ENCODE measurements at regions not wholly inside any gene's neighbourhood (a gene's known extent, or its start where the extent isn't known, plus 50 kb on each side); places are given as distances from the start of the nearest gene placed in this dataset.

DNA sequence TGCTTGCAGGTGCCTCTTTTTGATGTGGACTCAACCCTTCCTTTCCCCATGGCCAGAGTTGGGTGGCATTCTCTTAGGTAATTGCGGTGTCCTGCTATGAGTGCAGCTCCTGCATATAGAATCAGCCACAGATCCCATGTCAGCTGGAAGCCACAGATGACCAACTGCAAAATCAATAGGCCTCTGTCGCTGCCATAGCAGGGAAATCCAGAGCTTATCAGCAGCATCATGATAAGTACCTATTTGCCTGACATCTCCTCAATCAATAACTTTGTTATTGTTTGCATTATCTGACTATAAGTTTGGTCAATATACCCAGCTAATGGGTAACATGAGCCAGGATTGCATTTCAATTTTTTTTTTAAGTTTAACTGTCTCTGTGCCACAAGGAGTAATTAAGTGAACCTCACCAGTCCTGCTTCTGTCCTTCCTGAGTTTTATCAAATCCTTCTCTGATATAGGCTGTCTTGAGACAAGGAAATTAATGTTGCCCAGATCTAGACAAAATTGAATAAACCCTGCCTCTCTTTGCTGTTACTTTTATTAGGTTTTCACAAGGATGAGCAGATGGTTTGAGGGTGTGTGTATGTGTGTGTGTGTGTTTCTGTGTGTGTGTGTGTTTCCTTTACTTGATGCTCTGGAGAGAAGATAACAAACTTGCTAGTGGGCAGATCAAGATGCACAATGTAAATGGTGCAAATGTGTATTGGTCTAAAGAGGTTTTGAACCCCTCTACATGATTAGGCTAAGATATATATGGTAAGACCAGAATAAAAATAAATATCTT, 59.6 kb upstream of the CREB1 start:
- no peak for DNase-seq (ENCODE audit: extremely low read depth in 1 of 4, low spot score in 3 of 4)
- no TSS peak for BruUV-seq (replicated peaks)
- CTCF ChIA-PET (ENCODE audit: low intra/inter-chr PET ratio), result no interaction called here
- intact Hi-C loops (cut with micrococcal nuclease) (loop anchor here (10.0 kb wide), 3 partner anchors 235 to 915 kb away; no protein-coding TSS in a partner anchor), in situ Hi-C loops (cut with MboI) (loop anchor here (5.0 to 25.0 kb wide), 4 partner anchors 143 to 908 kb away; no protein-coding TSS in a partner anchor)
- Histone ChIP-seq H3K27me3 (ENCODE audit: control insufficient read depth in 2 of 2, insufficient read depth in 2 of 2, low read length in 2 of 2) (no peaks in the 10 kb centered on the region), H3K4me1 (replicated peaks in 1 of 2; ENCODE audit: control insufficient read depth in 2 of 2, insufficient read depth in 2 of 2, low read length in 2 of 2) (no peaks in the 10 kb centered on the region; a peak in 2 of 5 replicates), H3K9ac (ENCODE audit: insufficient read depth in 1 of 2, low read depth in 2 of 2, low read length in 2 of 2) (no peak overlapping the region), H4K20me1 (replicated peaks; ENCODE audit: control insufficient read depth, insufficient read depth, low read length) (no peaks in the 10 kb centered on the region), H3K9me1 (ENCODE audit: control insufficient read depth, insufficient read depth, low read length) (no peaks in the 10 kb centered on the region), H3K36me3 (ENCODE audit: control insufficient read depth, insufficient read depth, low read length) (no peaks in the 10 kb centered on the region), H3K79me2 (ENCODE audit: control insufficient read depth, insufficient read depth, low read length) (no peaks in the 10 kb centered on the region), H3K27ac (ENCODE audit: extremely low read depth, low read depth, low read length) (no peak overlapping the region), H2AFZ (ENCODE audit: low read depth, low read length) (no peak overlapping the region), H3K4me3 (no peak overlapping the region), H3K9me3 (replicated peaks; ENCODE audit: control insufficient read depth, insufficient read depth, low read depth, low read length) (no peaks in the 10 kb centered on the region), H3K4me2 (ENCODE audit: insufficient read depth, low read length) (no peak overlapping the region)
- TF ChIP-seq LEF1 (IDR thresholded peaks at IDR 0.05) (no peak), PURB (CRISPR knock-in tag; IDR thresholded peaks at IDR 0.05; ENCODE audit: low read depth) (no peak), TGIF2 (CRISPR knock-in tag; IDR thresholded peaks at IDR 0.05) (no peak), CCAR2 (IDR thresholded peaks at IDR 0.05; ENCODE audit: low read depth, low read length) (no peak), TSC22D4 (tag; IDR thresholded peaks at IDR 0.05) (no peak), POLR3A (IDR thresholded peaks at IDR 0.05; ENCODE audit: borderline replicate concordance, extremely low read depth, insufficient read depth, insufficient read length) (no peak), NCOA6 (IDR thresholded peaks at IDR 0.05) (no peak), ZNF174 (CRISPR knock-in tag; IDR thresholded peaks at IDR 0.05) (no peak), PTRF (tag; IDR thresholded peaks at IDR 0.05) (no peak), NR2F6 (CRISPR knock-in tag; IDR thresholded peaks at IDR 0.05) (no peak), NR2C2 (CRISPR knock-in tag; IDR thresholded peaks at IDR 0.05) (no peak), NR2C2 (tag; IDR thresholded peaks at IDR 0.05) (no peak), SAP30 (IDR thresholded peaks at IDR 0.05; ENCODE audit: borderline replicate concordance, insufficient read depth, low read depth, low read length, poor library complexity, severe bottlenecking) (no peak), IFI16 (CRISPR knock-in tag; IDR thresholded peaks at IDR 0.05) (no peak)
- TF ChIP-seq, protein P1, sequence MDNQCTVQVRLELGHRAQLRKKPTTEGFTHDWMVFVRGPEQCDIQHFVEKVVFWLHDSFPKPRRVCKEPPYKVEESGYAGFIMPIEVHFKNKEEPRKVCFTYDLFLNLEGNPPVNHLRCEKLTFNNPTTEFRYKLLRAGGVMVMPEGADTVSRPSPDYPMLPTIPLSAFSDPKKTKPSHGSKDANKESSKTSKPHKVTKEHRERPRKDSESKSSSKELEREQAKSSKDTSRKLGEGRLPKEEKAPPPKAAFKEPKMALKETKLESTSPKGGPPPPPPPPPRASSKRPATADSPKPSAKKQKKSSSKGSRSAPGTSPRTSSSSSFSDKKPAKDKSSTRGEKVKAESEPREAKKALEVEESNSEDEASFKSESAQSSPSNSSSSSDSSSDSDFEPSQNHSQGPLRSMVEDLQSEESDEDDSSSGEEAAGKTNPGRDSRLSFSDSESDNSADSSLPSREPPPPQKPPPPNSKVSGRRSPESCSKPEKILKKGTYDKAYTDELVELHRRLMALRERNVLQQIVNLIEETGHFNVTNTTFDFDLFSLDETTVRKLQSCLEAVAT (IDR thresholded peaks at IDR 0.05), result no peak
- TF ChIP-seq, protein P2, sequence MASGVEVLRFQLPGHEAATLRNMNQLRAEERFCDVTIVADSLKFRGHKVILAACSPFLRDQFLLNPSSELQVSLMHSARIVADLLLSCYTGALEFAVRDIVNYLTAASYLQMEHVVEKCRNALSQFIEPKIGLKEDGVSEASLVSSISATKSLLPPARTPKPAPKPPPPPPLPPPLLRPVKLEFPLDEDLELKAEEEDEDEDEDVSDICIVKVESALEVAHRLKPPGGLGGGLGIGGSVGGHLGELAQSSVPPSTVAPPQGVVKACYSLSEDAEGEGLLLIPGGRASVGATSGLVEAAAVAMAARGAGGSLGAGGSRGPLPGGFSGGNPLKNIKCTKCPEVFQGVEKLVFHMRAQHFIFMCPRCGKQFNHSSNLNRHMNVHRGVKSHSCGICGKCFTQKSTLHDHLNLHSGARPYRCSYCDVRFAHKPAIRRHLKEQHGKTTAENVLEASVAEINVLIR (CRISPR knock-in tag; IDR thresholded peaks at IDR 0.05), result no peak
- FAIRE-seq, result no peak
- POLR2A ChIA-PET, result no interaction called here
- no peak for ATAC-seq
- 69% methylated on average over 2 of the region's 2 CpGs for WGBS (ENCODE audit: insufficient coverage, low coverage, missing lambda C conversion rate)

All from K562 (cell line).